Activated T-cell treated with anti-CD3 and anti-CD28 coated beads, Interleukin-2, amount 50 U/mL, for 48 hours (primary cell): ENCODE measurements at regions not wholly inside any gene's neighbourhood (a gene's known extent, or its start where the extent isn't known, plus 50 kb on each side); places are given as distances from the start of the nearest gene placed in this dataset.

ENCODE experiments used
- DNase-seq, 2 experiments: peaks; one replicate each; pipeline ENCODE4 v3.0.0-alpha.2; 2020

GRCh38 chr1:114314098-114314497, 160.4 kb upstream of the SYT6 start:
- DNase-seq, result no peak

GRCh38 chr1:114310695-114311271, 157.1 kb upstream of the SYT6 start:
- no peak for DNase-seq

- DNase-seq, result no peak
Observed at GRCh38 chr1:114302821-114303220, 149.2 kb upstream of the SYT6 start.

DNA sequence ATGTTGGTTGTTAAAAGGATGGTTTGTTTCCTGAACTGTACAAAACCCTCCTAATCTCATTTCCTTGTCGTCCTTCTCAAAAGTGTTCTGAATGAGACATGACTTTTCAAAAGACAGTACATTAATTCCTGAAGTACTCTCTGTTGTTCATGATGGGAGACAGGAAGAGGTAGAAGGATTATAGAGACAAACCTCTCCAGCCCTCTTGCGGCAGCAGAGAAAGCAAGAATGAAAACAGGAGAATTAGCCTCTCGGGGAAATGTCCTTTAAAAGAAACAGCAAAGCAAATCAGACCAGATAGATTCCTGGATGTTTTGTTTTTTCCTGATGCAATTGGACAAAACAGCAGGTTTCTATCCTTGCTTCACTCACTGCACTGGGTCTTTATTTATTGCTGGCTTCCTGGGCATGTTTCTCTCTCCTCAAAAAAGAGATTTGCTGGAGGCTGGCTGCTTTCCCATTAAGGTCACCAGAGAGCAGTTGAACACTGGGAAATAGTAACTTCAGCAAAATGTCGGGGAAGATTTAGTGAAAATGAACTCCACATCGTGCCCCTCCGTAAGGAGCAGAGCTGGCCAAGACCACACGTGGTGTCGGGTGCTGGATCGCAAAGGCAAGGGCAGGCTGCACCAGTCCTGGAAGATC, 145.8 kb upstream of the SYT6 start:
- no peak for DNase-seq

- DNase-seq, result no peak
Observed at GRCh38 chr1:114298008-114298407, 144.3 kb upstream of the SYT6 start.

GRCh38 chr1:114296413-114296812, 142.7 kb upstream of the SYT6 start:
- no peak for DNase-seq

DNA sequence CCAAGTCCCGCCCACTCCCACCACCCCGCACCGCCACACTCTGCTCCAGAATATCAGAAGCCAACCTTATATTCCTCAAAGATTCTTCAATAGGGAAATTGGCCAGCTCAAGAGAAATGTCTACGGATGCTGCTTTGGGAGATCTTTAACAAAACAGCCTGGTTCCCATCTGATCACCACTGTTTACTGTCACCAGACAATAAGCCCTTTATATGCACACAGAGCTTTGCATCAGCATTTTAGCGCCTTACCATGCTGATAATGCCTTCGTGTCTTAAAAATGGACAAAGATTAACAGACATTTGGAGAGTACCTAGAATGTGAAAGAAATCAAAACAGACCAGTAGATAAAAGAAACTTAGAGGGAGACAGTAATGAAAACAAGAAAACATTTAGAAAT, 141.7 kb upstream of the SYT6 start:
- DNase-seq, result no peak

DNA sequence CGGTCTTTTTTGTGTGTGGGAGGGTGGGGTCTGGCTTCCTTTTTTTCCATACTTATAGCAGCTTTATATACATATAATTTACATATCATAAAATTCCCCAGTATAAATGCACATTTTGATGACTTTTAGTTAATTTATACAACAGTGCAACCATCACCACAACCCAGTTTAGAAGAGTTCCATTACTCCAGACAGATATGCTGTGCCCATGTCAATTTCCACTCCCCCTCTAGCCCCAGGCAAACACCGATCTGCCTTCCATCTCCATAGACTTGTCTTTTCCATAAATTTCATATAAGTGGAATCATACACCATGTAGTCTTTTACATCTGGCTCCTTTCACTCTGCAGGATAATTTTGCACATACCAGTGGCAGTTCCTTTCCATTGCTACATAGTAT, 139.2 kb upstream of the SYT6 start:
- no peak for DNase-seq

DNA sequence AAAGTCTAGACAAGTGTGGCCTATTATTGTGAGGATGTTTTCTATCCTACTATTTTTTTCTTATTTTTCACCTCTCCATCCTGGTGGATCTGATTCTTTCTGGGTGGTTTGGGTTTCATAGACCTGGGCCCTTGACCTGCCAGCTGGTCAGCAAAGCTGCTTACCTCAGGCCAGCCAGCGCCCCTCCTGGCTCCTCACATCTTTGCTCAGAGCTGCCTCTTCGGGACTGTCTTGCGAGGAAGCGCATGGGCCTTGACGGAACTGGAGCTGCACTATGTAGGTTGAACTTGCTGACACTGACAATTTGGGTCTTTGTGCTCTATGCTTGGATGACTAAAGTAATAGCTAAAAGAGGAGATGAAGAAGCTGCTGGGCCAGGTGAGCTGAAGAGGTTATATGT, 138.5 kb upstream of the SYT6 start:
- DNase-seq, result no peak

- no peak for DNase-seq
Observed at GRCh38 chr1:114290776-114291175, 137.1 kb upstream of the SYT6 start.

DNA sequence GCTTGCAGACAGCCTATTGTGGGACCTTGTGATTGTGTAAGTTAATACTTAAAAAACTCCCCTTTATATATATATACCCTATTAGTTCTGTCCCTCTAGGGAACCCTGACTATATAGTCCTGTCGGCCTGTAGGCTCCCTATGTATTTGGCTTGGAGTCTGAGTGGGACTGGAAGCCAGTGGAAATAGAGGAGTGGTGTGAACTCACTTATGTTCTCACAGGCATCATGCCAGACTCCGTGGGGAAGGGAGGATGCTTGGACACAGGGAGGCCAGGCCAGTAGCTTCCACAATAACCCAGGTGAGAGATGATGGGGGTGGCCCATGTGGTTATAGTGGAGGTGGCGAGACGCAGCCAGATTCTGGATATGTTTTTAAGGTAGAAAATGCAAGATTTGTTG, 136.7 kb upstream of the SYT6 start:
- no peak for DNase-seq

- DNase-seq, result no peak
Observed at GRCh38 chr1:114289824-114290223, 136.2 kb upstream of the SYT6 start.

GRCh38 chr1:114289306-114289705, 135.6 kb upstream of the SYT6 start:
- DNase-seq, result no peak

DNA sequence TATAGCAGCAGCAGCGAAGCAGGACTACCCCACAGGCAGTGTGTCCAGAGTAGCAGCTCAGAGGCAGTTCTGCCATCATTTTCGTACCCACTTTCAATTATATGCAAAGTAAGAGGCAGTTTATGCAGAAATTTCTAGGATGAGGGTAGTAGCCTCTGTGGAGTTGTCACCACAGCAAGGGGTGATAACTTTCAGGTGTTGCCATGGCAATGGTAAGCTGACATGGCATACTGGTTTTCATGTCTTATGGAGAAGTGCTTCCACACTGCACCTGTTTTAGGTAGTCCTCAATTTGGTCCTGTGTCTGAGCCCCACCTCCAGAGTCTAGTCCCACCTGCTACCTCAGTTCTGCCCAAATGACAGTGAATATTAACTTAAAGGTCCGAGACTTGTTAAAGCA, 133.3 kb upstream of the SYT6 start:
- DNase-seq, result no peak

- DNase-seq, result no peak
Observed at GRCh38 chr1:114286179-114286578, 132.5 kb upstream of the SYT6 start.

GRCh38 chr1:114282751-114283403, 129.2 kb upstream of the SYT6 start:
- peak; percentile 87 to 90 for DNase-seq

DNA sequence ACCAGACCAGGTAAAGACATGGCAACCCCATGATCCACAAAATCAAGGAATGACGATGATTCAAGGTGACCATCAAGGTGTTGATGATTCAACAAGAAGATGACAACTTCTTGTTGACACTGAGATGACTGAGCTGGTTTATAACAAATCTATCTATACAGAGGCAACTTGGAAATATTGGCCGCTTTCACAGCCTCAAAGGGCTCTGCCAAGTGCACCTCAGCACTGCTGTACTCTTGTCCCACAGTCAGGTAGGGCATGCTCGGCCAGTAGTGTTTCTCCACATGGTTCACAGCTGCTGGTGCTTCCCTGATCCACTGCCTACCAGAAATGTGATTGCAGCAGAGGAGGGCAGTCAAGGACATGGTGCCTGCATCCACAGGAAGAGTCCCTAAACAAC, 125.2 kb upstream of the SYT6 start:
- no peak for DNase-seq

- DNase-seq, result no peak
Observed at GRCh38 chr1:114278430-114278829, 124.8 kb upstream of the SYT6 start.

GRCh38 chr1:114274621-114275317, 121.1 kb upstream of the SYT6 start:
- no peak for DNase-seq

DNA sequence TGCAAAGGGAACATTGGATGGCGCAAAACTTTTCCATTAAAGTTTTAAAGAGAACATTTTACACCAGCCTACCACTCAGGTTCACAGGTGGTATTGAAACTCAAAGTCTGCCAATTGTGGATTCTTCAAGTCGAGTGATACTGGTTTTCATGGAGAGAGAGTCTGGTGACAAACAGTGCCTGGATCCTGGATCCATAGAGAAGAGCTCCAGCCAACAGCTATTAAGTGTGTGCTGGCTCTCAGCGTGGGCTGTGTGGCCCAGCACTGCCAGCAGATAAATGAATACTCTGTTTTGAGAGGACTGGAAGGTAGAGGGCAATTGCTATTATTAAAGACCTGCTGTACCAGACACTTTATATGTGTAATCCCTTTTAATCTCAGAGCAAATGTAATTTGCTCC, 118.9 kb upstream of the SYT6 start:
- no peak for DNase-seq

GRCh38 chr1:114270718-114271117, 117.0 kb upstream of the SYT6 start:
- DNase-seq, result no peak

DNA sequence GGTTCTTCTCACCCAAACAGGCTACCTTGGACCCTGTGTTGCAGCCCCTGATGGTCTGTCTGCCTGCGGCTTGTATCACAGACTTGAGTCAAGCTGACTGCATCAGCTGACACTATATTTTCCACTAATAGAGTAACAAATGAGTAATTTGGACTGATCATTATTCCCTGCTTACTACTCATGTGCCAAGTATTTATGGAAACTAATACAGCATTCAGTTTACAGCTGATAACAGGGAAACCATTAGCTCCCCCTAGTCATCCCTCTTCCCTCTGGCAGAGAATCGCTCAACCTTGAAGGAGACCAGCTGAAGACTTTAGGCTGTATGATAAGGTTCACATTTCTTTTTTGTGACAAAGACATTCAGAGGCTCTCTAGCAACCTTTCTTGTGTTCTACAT, 116.6 kb upstream of the SYT6 start:
- no peak for DNase-seq

- no peak for DNase-seq
Observed at GRCh38 chr1:114269539-114269938, 115.9 kb upstream of the SYT6 start.

DNA sequence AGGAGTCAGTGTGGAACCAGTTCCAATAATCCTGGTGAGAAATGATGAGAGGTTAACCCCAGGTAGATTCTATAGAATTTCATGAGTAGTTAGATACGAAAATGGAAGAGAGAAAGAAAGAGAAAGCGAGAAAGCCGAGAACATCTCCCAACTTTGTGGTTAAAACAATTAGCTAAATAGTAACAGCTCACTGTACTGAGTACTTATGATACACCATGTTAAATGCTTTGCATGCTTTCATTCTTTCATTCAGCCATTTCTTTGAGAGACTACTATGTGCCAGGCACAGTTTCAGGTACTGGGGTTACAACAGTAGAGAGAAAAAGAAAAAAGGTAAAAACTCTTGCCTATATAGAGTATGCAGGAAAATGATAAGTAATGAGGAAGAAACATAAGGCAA, 109.7 kb upstream of the SYT6 start:
- no peak for DNase-seq
